ENCODE measurements at regions not wholly inside any gene's neighbourhood (a gene's known extent, or its start where the extent isn't known, plus 50 kb on each side); places are given as distances from the start of the nearest gene placed in this dataset.

GRCh38 chr13:40274103-40274502 is 392.3 kb downstream of the FOXO1 start:
- TF ChIP-seq GATA2 (IDR thresholded peaks at IDR 0.05; ENCODE audit: low read depth, low read length) = no peak
- TF ChIP-seq GATA3 (IDR thresholded peaks at IDR 0.05; ENCODE audit: low read depth, low read length) = no peak

Data from SH-SY5Y (cell line).